Endodermal cell (in vitro differentiated cells): ENCODE measurements at regions not wholly inside any gene's neighbourhood (a gene's known extent, or its start where the extent isn't known, plus 50 kb on each side); places are given as distances from the start of the nearest gene placed in this dataset.

Experiments
- DNase-seq: peaks from one replicate; pipeline ENCODE4 v3.0.0-alpha.2; 2017
- H3K27ac ChIP-seq: 2 replicates; pipeline ENCODE4 v1.5.1; 2013; ENCODE audit warnings: mild to moderate bottlenecking, low read depth, low read length, moderate library complexity
- H3K27me3 ChIP-seq: 2 replicates; pipeline ENCODE4 v1.6.1; 2013; ENCODE audit warnings: mild to moderate bottlenecking, low read length, moderate library complexity; ENCODE audit not compliant: insufficient read depth, control insufficient read depth, poor library complexity, severe bottlenecking
- H3K36me3 ChIP-seq: 2 replicates; pipeline ENCODE4 v1.7.0; 2013; ENCODE audit warnings: mild to moderate bottlenecking, low read length, moderate library complexity; ENCODE audit not compliant: control insufficient read depth, insufficient read depth
- H3K4me1 ChIP-seq: one replicate; pipeline ENCODE4 v1.7.0; 2013; ENCODE audit warnings: low read length; ENCODE audit not compliant: control insufficient read depth, insufficient read depth
- H3K4me3 ChIP-seq: 2 replicates; pipeline ENCODE4 v1.5.1; 2013; ENCODE audit warnings: mild to moderate bottlenecking, low read length, moderate library complexity
- H3K9ac ChIP-seq: 2 replicates; pipeline ENCODE4 v1.6.1; 2013; ENCODE audit warnings: mild to moderate bottlenecking, low read length, moderate library complexity; ENCODE audit not compliant: poor library complexity, severe bottlenecking; ENCODE audit errors: extremely low read depth
- H3K9me3 ChIP-seq: 2 replicates; pipeline ENCODE4 v1.6.1; 2013; ENCODE audit warnings: mild to moderate bottlenecking, low read length, moderate library complexity; ENCODE audit not compliant: control insufficient read depth
- H3K27ac Mint-ChIP-seq: 2 replicates; pipeline ENCODE4 v1.8.0; 2020; ENCODE audit warnings: mixed read lengths
- H3K27me3 Mint-ChIP-seq: 2 replicates; pipeline ENCODE4 v1.8.0; 2021; ENCODE audit warnings: mild to moderate bottlenecking, mixed read lengths; ENCODE audit not compliant: insufficient read depth
- H3K36me3 Mint-ChIP-seq: 2 replicates; pipeline ENCODE4 v1.8.0; 2020; ENCODE audit warnings: low read depth, mixed read lengths
- H3K4me1 Mint-ChIP-seq: 2 replicates; pipeline ENCODE4 v1.8.0; 2020; ENCODE audit warnings: mixed read lengths
- H3K4me3 Mint-ChIP-seq: 2 replicates; pipeline ENCODE4 v1.8.0; 2020; ENCODE audit warnings: mild to moderate bottlenecking, moderate library complexity, mixed read lengths
- H3K9me3 Mint-ChIP-seq: 2 replicates; pipeline ENCODE4 v1.8.0; 2020; ENCODE audit warnings: mild to moderate bottlenecking, mixed read lengths
- WGBS, 2 experiments: methylation state at CpG; one replicate each; pipeline versions ENCODE4 v1.1.5 to v1.1.7; 2013; ENCODE audit warnings: missing lambda C conversion rate in 2 of 2, mixed read lengths in 1 of 2; ENCODE audit not compliant: insufficient coverage in 1 of 2, insufficient read length in 1 of 2; 5-methylcytosine and 5-hydroxymethylcytosine counted together
- TF ChIP-seq, protein P1 (sequence below): fragments of 200-600 bp; sonication (generic); conservative IDR thresholded peaks from 2 replicates; pipeline ENCODE4 v1.5.0; 2021; ENCODE audit warnings: antibody characterized with exemption, mild to moderate bottlenecking

- H3K27ac Mint-ChIP-seq, result no peak overlapping the region
- no peak overlapping the region for H3K9ac ChIP-seq
- H3K9me3 ChIP-seq, result no peaks in the 10 kb centered on the region
- H3K27me3 ChIP-seq, result no peaks in the 10 kb centered on the region
- 88% methylated on average over 1 of the region's 1 CpG; no CpG with 5 or more reads in 1 of the 2 experiments for WGBS, 2 experiments
- no peak for DNase-seq
- no peaks in the 10 kb centered on the region for H3K36me3 ChIP-seq
- H3K4me3 Mint-ChIP-seq, result no peak overlapping the region
- no peak overlapping the region for H3K4me3 ChIP-seq
- H3K9me3 Mint-ChIP-seq, result no peaks in the 10 kb centered on the region
- TF ChIP-seq, protein P1, sequence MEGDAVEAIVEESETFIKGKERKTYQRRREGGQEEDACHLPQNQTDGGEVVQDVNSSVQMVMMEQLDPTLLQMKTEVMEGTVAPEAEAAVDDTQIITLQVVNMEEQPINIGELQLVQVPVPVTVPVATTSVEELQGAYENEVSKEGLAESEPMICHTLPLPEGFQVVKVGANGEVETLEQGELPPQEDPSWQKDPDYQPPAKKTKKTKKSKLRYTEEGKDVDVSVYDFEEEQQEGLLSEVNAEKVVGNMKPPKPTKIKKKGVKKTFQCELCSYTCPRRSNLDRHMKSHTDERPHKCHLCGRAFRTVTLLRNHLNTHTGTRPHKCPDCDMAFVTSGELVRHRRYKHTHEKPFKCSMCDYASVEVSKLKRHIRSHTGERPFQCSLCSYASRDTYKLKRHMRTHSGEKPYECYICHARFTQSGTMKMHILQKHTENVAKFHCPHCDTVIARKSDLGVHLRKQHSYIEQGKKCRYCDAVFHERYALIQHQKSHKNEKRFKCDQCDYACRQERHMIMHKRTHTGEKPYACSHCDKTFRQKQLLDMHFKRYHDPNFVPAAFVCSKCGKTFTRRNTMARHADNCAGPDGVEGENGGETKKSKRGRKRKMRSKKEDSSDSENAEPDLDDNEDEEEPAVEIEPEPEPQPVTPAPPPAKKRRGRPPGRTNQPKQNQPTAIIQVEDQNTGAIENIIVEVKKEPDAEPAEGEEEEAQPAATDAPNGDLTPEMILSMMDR, result no peak
- H3K4me1 Mint-ChIP-seq, result peaks cover 3% of the 10 kb centered on the region
- H3K4me1 ChIP-seq, result peaks cover 3% of the 10 kb centered on the region
- H3K27ac ChIP-seq, result no peak overlapping the region
- no peaks in the 10 kb centered on the region for H3K27me3 Mint-ChIP-seq
- H3K36me3 Mint-ChIP-seq, result no peaks in the 10 kb centered on the region
Measured at GRCh38 chr10:81520688-81521087, 354.3 kb upstream of the NRG3 start.

DNA sequence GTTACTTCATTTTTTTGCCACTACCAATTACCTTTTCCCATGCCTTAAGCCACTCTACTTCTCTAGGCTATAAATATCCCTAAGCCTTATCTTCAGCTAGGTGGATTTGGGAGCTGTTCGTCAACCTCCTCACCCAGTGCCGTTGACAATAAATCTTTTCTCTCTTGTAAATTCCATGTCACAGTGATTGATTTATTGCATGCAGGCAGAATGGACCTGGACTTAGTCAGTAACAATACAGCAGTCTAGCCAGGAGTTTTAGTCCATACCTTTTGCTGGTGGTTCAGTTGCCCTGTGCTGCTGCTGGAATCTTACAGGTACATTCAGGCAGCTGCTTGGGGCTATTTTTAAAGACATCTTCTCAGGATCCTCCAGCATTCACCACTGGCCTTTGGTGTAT lies 350.5 kb upstream of the NRG3 start:
- Mint-ChIP-seq H3K36me3 (no peaks in the 10 kb centered on the region), H3K4me1 (peaks cover 3% of the 10 kb centered on the region), H3K4me3 (no peak overlapping the region), H3K27me3 (no peaks in the 10 kb centered on the region), H3K27ac (no peak overlapping the region), H3K9me3 (peaks cover 12% of the 10 kb centered on the region)
- Histone ChIP-seq H3K9me3 (peaks cover 23% of the 10 kb centered on the region), H3K4me3 (no peak overlapping the region), H3K27me3 (no peaks in the 10 kb centered on the region), H3K4me1 (peaks cover 3% of the 10 kb centered on the region), H3K27ac (no peak overlapping the region), H3K36me3 (no peaks in the 10 kb centered on the region), H3K9ac (no peak overlapping the region)
- WGBS, 2 experiments, result 74 to 98% methylated on average over 2 of the region's 2 CpGs
- TF ChIP-seq, protein P1, result no peak
- no peak for DNase-seq

GRCh38 chr10:81532403-81532802 lies 342.6 kb upstream of the NRG3 start:
- Mint-ChIP-seq H3K27me3 (no peaks in the 10 kb centered on the region), H3K36me3 (no peaks in the 10 kb centered on the region), H3K27ac (no peak overlapping the region), H3K4me1 (peaks cover 1% of the 10 kb centered on the region), H3K4me3 (no peak overlapping the region), H3K9me3 (peaks cover 8% of the 10 kb centered on the region)
- H3K4me1 ChIP-seq, result no peaks in the 10 kb centered on the region
- no peak for DNase-seq
- no peak overlapping the region for H3K27ac ChIP-seq
- H3K27me3 ChIP-seq, result no peaks in the 10 kb centered on the region
- WGBS, 2 experiments, result 87 to 90% methylated on average over 4 to 6 of the region's 6 CpGs
- no peak overlapping the region for H3K9ac ChIP-seq
- H3K4me3 ChIP-seq, result no peak overlapping the region
- TF ChIP-seq, protein P1, result no peak
- no peaks in the 10 kb centered on the region for H3K36me3 ChIP-seq
- H3K9me3 ChIP-seq, result peaks cover 7% of the 10 kb centered on the region
